Spleen (tissue), 7 donors: ENCODE measurements at regions not wholly inside any gene's neighbourhood (a gene's known extent, or its start where the extent isn't known, plus 50 kb on each side); places are given as distances from the start of the nearest gene placed in this dataset.

Source experiments
- CTCF ChIP-seq, 11 experiments: fragments of 200-600 bp in 7 of 11; fragments of 450-650 bp in 4 of 11; sonication (generic) in 4 of 11; IDR thresholded peaks in 8 of 11; conservative IDR thresholded peaks in 3 of 11; 1 replicate in 7 of 11; 2 replicates in 4 of 11; pipeline versions ENCODE4 v1.4.0 to v1.8.0; 2016 to 2021; ENCODE audit warnings: antibody characterized with exemption in 11 of 11, inconsistent platforms in 4 of 11, mild to moderate bottlenecking in 1 of 11
- POLR2AphosphoS5 ChIP-seq, 3 donors: sonication (generic); formaldehyde crosslinking; IDR thresholded peaks; one replicate each; pipeline ENCODE4 v1.5.1; 2017; ENCODE audit warnings: antibody characterized with exemption in 3 of 3
- donor health status: DM: no; HTN: no; CAD: no; lungs with moderate emphysema.
- donor health status: DM: no; HTN: no; CAD: no.
- donor health status: DM: no; HTN: no; CAD: no.

DNA sequence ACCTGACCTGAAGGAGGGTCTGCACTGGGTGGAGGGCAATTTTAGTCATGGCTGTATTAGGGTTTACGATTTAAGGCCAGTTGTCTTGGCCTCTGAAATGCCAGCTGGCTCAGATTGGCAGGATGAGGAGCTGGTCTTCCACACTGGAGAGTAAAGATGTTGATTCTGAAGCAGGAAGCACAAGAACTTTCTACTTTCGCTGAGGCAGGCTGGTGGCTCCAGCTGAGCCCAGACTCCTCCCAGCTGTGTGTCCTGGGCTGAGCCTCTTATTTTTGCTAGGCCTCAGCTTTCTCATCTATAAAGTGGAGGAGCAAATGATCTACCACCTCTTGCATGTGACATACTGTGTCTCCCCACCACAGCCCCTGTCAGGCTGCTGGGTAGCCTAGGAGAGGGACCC lies 74.4 kb downstream of the MRM1 start:
- TF ChIP-seq CTCF (IDR thresholded peaks at IDR 0.05 in 8 of 11, conservative IDR thresholded peaks at IDR 0.05 in 3 of 11) (no peak), POLR2AphosphoS5 (IDR thresholded peaks at IDR 0.05) (no peak)
